ENCODE measurements at regions not wholly inside any gene's neighbourhood (a gene's known extent, or its start where the extent isn't known, plus 50 kb on each side); places are given as distances from the start of the nearest gene placed in this dataset.
"Not testable (repeated sequence)": the region's sequence is repeated elsewhere in the genome, so short reads cannot be mapped to it uniquely, and the experiment has no call there.

- DNase-seq = no peak
Measured at GRCh38 chr2:234405462-234405861, 91.4 kb downstream of the ARL4C start.

GRCh38 chr2:234404957-234405356 lies 91.9 kb downstream of the ARL4C start:
- DNase-seq = no peak

GRCh38 chr2:234403751-234404150 lies 93.1 kb downstream of the ARL4C start:
- DNase-seq = no peak

DNA sequence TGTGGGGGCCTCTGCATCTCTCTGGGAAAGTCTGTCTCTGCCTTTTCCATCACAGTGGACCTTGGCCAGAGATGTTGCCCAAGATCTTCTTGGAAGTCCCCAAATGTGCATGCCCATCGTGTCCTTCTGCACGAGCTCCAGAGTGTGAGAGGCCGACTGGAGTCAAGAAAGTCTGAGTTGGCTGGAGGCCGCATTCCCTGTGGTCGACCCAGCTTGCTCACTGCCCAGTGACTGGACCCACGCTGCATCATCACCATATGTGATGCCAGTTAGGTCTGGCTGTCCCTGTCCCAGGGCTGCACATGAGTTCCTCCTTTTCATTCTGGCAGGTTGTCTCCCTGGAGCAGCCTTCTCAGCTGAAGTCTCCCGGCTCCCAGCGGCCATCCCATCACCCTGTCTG lies 93.8 kb downstream of the ARL4C start:
- no peak for DNase-seq

- peak in 1 of 5 donors; percentile 85 for DNase-seq
Measured at GRCh38 chr2:234401426-234401825, 95.5 kb downstream of the ARL4C start.

DNA sequence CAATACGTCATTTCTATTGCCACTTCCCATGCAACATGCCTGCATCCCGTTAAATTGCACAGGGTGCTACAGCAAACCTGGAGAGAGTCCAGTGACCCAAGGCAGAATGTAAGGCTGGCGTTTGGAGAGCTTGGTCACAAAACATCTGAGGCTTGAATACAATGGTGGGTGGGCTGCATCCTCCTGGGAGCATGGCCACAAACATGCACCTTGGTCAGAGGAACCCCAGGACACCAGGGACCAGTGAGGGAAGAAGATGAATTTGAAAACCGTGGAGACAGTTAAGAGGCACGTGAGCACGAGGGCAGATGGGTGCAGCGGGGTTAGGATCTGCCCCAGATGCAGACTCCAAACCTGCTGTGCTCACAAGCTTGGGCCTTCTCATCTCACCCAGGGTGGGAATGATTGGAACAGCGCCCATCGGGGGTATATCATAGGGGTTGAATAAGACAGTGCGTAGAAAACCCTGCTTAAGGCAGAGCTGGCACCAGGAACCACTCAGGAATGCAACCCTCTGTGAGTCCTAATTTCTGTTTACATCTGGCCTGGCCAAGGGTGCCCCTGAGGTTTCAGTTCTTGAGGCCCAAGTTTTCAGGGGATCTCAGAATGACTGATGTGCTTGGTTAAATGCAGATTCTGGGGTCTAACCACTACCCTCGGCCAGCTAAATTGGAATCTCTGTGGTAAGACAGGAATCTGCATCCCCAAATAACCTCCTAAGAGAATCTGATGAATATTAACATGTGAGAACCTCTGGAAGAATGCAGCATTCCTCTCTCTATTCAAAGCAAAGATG lies 97.2 kb downstream of the ARL4C start:
- no peak for DNase-seq

DNA sequence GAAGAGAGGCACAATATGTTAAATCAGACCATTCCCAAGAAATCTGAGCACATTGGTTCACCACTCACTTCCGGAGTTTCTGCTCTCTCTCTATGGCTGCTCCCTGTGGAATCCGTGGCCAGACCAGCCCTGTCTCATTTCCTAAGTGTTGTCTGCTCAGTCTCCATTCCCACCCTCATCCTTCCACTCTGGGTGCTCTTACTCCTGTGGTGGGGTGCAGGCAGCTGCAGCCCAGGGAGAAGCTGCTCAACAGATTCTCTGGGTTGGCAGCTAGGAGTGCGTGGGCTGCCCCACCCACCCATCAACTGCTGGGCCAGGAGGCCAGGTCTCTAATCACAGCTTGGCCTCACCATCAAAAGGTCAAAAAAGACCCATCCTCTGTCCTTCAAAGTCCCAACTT lies 98.3 kb downstream of the ARL4C start:
- DNase-seq = no peak

- DNase-seq = no peak
Measured at GRCh38 chr2:234395891-234396420, 100.9 kb downstream of the ARL4C start.

DNA sequence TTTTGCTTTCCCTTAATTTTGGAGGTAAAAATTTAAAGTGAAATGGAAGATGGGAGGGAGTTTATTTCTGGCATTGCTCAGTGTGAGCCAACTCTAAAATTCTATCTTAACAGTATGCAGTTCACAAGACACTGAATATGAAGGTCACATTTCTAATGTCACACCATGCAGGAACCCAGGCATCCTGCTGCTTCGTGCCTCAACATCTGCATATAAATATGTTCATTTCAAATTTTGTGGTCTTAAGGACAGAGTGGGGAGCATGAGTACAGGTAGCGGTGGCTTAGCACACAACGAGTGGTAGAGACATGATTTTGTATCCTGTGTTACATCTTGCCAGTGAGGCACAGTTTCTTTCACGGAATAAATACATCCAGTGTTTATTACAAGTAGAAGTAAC lies 102.4 kb downstream of the ARL4C start:
- DNase-seq = no peak

DNA sequence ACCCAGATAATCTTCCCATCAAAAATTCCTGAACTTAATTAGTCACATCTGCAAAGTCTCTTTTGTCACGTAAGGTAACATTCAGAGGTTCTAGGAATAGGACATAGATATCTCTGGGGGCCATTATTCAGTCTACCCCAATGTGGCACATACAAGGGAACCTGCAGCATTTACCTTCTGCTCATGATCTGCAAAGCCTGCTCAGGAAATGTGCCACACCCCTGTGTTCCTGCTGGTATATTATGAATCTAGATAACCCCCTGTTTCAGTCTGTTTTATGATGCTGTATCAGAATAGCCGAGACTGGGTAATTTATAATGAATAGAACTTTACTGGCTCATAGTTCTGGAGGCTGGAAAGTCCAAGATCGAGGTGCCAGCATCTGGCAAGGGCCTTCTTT lies 103.5 kb downstream of the ARL4C start:
- DNase-seq = no peak

DNA sequence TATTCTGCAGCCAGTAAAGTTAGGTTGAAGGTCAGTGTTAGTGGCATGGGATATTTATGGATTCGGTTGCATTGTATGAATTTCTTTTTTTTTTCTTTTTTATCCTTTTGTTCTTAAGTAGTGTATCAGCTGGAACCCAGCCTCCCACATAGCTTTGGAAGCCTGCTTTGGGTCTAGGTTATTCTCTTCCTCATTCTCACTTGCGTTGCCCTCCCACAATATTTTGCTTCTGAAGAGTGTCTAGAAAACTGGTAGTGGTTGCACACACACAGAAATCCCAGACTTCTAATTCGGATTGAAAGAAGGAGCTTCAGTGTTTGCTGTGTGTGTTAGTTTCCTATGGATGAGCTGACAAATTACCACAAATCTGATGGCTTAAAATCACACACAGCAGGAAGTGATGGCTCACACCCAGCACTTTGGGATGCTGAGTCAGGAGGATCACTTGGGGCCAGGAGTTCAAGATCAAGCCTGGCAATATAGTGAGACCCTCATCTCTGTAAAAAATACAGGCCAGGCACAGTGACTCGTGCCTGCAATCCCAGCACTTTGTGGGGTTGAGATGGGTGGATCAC lies 104.8 kb downstream of the ARL4C start:
- DNase-seq = no peak

DNA sequence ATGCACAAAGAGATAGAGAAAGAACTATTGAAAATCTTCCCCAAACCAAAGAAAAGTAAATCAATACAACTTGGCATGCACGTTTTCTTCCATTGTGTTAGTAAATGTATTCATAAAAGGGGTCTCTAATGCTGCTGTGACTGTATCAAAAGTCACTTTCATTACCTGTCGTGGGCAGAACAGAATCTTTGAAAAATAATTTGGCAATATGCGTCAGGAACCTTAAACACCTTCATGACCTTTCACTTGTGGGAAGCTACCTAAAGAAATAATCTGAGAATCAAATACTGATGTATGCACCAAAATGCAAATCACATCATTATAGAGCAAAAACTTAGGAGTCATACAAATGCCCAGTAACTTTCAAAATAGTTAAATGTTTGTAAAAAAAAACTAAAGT lies 105.3 kb downstream of the ARL4C start:
- no peak for DNase-seq

- DNase-seq = not testable (repeated sequence)
Measured at GRCh38 chr2:234389661-234390060, 107.2 kb downstream of the ARL4C start.

DNA sequence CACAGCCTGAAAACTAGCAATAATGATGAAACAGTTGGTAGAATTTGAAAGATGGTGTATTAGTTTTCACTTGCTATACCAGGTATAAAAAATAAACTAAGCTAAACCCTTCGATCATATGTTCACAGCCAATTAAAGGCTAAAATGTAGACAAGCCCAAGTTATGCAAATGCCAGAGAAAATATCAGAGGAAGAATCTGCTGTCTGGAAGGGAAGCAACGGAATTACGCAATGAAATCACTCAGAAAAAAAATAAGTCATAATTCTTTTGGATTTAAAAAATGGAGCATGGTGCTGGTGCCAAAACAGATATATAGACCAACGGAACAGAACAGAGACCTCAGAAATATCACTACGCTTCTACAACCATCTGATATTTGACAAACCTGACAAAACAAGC lies 108.3 kb downstream of the ARL4C start:
- no peak for DNase-seq

- no peak for DNase-seq
Measured at GRCh38 chr2:234386971-234387370, 109.9 kb downstream of the ARL4C start.

GRCh38 chr2:234382131-234382530 lies 114.8 kb downstream of the ARL4C start:
- no peak for DNase-seq

DNA sequence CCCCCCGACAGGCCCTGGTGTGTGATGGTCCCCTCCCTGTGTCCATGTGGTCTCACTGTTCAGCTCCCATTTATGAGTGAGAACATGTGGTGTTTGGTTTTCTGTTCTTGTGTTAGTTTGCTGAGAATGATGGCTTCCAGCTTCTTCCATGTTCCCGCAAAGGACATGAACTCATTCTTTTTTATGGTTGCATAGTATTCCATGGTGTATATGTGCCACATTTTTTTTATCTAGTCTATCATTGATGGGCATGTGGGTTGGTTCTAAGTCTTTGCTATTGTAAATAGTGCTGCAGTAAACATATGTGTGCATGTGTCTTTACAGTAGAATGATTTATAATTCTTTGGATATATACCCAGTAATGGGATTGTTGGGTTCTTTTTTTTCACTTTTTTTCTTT lies 117.9 kb downstream of the ARL4C start:
- not testable (repeated sequence) for DNase-seq

DNA sequence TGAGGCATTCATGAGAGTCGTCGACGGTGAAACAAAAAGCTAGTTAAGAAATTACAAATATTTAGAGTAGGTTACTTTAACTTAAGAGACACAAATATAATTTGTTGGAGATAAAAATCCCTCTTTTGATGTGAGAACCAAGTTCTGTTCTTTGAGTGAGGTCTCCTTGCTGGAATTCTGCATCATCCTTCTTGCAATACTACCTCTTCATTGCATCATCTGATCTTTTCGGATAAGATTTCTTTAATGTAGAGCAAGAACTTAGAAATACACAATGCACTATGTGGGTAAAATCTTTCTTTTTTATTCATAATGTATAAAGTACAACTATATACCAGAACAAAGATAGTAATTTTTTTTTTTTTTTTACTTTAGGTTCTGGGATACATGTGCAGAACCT lies 118.4 kb downstream of the ARL4C start:
- no peak for DNase-seq

GRCh38 chr2:234377761-234378391 lies 119.0 kb downstream of the ARL4C start:
- no peak for DNase-seq

- no peak for DNase-seq
Measured at GRCh38 chr2:234376229-234376628, 120.7 kb downstream of the ARL4C start.

DNA sequence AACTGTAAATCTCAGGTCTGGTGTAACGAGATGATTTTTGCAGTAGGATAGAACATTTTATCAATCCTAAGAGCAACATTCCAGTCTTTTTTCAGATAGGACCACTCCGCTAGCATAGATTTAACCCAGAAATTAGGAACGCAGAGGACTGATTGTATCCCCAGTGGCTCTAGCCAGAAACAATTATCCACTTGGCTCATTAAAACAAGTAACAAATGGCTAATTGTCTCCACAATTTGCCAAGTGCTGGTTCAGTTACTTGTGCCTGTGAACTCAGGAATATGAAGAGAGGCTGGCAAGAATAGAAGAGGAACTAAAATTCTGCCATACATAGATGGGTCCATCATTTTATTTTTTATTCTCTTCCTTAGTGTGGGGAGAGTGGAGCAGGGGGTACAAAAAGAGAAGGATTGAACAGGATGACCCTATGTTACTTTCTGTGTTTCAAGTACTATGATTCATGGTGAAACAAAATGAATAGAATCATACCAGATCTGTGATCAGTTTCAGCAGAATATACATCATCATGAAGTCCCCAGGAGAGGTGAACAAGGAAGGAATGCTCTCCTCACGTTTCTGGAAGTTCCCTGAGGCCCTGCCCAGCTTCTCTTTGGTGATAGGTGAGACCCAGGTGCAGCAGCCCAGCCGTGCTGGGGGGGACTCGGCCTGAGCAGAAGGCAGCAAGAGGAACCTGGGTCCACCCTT lies 121.6 kb downstream of the ARL4C start:
- DNase-seq = no peak

GRCh38 chr2:234374736-234375135 lies 122.1 kb downstream of the ARL4C start:
- DNase-seq = no peak

DNA sequence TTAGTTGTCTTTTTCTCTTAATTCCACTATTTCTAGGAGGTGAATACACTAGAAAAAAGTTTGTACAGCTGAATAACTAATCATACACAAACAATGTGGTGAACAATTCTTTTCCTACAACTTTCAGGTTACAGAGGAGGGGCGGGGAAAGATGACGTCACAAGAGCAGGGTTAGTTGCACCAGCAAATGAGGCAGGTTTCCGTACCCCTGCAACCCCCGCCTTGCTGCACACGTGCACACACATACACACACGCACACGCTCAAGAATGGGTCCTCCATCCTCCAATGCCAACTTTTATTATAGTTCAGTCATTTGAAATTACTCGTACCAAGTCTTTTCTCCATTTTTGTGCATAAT lies 122.8 kb downstream of the ARL4C start:
- DNase-seq = no peak
